SK-N-DZ (cell line): ENCODE measurements at regions not wholly inside any gene's neighbourhood (a gene's known extent, or its start where the extent isn't known, plus 50 kb on each side); places are given as distances from the start of the nearest gene placed in this dataset.

ENCODE experiments used
- DNase-seq: peaks from one replicate; pipeline ENCODE4 v3.0.0-alpha.2; 2015; ENCODE audit warnings: low spot score

DNA sequence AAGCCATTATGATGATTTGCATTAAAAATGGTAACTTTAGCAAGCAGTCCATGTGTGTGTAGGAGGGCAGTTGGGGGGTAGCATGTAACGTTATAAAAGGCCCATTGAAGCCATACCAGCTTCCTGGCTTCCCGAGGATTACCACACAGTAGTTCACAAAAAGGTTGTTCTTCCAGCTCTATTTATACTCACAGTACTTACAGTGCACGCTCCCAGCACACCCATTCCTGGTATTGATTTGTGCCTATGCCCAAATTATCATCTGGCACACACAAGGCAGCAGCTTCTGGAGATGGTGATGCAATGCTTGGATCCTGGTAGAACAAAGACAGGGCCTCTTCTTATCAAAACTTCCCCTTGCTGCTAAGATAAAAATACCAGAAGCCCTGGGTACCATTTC lies 436.8 kb downstream of the HAO1 start:
- no peak for DNase-seq

DNA sequence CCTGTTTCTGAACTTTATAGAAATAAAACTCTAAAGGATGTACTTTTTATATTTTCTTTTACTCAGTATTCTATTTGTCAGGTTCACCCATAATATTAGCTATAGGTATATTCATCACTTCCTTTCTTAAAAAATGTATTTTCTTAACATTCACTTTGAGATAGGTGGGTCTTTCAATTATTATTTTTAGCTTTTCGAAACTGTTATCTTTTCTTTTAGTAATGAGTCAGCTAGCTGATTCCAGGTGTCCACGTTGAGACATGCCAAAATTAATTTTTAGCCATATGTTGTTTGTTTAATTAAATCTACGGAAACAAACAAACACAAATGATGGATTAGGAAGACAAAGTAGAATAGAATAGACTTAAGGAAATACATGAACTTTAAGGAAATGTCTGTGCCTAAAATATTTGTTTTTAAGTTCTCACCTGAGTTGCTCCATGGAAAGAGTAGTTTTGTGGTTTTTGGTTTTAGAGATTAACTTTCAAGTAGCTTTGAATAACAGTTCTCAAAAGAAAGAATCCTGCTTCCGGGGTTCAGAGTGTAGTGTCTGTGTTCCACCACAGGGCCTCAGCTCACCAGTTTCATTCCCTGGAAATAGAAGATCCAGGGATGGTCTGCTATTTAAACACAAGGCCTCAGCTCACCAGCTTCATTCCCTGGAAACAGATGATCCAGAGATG lies 435.0 kb downstream of the HAO1 start:
- DNase-seq: no peak

DNA sequence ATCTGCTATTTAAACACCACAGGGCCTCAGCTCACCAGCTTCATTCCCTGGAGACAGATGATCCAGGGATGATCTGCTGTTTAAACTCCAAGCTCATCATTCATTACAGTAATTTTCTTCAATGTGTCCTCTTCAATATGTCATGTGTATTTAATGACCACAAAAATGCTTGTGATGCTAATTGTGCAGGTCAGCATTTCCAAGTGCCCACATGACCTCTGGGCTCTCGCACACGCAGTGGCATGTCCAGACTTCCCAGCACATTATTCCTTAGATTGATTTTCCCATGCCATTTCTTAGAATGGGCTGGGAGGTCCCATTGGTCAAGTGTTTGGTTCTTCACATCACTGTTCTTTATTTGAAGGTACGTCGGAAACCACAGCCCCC lies 434.4 kb downstream of the HAO1 start:
- DNase-seq: no peak

DNA sequence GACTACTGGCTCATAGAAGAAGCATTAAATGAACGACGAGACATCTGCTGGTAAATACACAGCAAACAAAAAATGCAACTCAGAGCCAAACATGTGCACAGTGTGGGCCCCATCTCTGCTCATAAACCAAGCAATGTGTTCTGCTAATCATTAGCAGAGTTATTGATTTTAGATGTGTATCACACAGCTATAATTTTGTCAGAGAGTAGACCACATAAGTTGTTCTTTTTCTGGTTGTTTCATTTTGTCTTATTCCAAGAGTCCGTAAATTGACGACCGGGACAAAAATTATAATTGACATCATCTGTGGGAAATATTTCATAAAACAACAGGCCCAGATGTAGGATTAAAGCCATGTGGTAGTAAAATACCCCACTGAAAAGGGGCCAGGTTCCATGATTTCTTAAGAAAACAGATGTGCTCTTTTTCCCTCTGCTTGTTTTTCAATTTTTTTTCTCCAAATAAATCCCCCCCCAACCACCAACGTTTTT lies 423.6 kb downstream of the HAO1 start:
- no peak for DNase-seq

DNA sequence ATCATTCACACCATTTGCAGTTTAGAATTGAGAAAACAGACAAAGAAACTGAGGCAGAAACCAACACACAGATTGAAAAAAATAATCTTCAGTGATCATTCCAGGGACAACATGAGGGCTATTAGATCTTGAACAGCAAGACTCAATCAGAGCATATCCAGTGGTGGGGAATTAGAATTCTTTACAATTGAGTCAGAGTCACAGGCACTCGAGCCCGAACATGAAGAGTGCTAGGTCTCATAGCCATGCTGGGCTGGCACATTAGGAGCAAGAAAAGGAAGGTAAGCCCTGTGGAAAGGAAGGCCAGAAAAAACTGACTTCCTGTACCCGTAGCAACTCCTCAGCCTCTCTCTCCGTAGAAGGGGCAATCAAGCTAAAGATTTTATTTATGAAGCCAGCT lies 419.9 kb downstream of the HAO1 start:
- DNase-seq: no peak

DNA sequence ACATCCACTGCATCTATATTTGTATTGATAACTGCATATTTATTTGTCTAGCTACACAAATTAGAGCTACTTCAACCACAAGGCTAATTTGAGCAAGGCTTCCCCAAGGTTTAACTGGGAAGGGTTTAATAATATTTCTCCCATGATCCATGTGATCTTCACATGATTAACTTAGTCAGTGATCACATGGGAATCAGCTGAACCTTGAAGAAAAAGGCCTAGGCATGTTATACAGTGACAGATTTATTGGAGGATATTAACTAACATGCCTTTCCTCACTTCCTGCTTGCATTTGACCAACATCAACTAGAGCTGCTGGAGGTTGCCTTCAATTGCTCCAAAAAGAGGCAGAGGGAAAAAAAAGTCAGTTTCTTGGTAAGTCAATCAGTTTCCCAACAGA lies 417.0 kb downstream of the HAO1 start:
- DNase-seq: no peak

DNA sequence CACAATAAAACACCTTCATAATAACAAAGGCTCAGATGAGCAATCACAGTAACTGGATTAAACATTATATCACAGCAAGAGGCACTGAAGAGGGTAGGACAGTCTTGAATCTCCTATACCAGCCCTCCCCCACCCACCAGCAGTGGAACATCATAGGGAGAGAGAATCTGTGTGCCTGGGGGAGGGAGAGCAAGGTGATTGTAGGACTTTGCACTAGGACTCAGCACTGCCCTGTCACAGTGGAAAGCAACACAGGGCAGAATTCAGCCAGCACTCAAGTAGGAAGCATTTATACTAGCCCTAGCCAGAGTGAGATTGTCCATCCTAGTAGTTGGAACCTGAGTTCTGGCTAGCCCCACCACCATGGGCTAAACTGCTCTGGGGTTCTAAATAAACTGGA lies 400.2 kb downstream of the HAO1 start:
- DNase-seq: no peak

DNA sequence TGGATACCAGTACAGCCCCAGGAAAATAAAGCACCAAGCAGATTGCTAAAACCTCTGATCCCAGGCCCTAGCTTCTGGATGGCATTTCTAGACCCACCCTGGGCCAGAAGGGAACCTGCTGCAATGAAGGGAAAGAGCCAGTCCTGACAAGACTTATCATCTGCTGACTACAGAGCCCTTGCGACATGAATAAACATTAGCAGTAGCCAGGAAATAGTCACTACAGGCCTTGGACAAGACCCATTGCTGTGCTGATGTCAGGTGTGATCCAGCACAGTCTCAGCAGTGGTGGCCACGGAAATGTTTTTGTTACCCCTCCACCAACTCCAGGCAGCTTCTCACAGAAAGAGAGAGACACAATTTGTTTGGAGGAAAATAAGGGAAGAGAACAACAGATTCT lies 399.3 kb downstream of the HAO1 start:
- no peak for DNase-seq

DNA sequence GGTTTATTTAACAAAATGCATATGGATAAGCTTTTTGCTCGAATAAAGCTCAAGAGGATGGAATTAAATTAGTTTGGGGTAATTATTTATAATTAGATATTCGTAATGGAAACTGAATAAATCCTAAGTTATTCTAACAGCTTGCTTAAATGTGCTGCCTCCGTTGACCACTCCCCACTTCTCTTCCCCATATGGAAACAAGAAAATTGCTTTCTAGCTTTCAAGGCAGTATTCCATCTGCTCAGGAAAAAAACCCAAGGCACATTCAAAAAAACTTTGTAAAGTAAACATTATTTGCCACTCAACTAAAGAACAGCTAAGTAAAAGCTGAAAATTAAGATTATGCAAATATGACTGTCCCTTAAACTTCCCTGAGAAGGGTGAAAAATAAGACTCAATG lies 369.2 kb downstream of the HAO1 start:
- no peak for DNase-seq

DNA sequence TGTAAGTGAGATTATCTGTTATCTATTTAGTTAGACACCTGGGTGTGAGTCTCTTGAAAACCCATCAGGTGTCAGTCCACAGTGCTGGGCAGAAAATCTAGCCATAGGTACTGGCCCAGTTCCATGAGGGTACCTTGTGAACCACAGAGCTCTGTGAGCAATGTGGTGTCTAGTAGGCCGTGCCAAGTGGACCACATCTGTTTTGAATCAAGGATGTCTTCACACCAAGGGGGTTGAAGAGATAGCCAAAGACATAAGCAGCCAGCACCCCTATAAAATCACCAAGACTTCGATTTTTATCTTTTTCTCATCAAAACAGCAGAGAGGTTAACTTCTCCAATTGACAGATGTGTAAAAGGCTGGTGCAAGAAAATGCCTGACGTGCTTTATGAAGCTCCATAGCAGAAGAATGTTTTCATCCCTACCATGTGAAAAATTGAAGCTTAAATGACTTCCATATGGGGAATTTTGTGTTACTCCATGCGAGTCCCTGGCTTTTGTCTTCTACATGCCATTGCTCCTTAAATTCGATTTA lies 368.7 kb downstream of the HAO1 start:
- no peak for DNase-seq

DNA sequence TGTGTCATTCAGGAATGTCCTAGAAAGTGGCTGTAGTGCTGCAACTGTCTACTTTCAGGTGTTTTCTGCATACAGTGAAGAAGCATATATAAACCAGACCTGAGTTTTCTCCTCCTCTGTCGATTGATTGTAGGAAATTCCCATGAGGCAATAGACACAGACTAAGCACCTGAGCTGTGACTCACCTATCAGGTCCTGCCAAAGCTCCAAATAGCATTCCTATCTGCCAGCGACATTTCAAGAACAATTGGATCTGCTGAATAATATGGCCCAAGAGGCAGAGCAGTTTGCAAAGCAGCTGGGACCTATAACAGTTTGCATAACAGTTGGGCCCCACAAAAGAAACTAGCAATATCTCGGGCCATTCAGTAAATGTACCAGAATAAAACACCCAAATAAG lies 360.4 kb downstream of the HAO1 start:
- DNase-seq: no peak

DNA sequence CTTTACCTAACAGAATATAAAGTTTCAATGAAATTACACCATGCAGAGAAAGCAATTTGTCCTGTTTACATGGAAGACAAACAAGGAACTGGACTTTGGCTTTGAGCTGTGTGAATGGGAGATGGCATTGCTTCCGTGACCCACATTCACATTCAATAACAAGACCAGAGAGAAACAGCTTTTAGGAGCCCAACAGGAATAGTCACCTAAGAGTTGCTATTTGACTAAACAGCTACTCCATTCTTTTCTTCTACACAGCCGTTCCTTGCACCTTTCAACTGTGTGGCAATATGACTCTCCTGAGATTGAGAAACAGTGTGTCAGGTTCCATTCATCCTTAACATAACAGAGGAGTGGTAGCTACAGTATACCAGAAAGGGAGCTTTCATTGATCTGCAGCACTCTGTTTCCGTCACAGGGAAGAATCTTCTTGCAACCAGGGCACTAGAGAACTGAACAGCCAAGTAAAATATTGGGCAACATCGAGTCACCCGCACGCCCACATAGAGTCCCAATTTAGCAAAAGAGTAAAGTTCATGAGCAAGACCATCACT lies 355.1 kb downstream of the HAO1 start:
- DNase-seq: no peak

DNA sequence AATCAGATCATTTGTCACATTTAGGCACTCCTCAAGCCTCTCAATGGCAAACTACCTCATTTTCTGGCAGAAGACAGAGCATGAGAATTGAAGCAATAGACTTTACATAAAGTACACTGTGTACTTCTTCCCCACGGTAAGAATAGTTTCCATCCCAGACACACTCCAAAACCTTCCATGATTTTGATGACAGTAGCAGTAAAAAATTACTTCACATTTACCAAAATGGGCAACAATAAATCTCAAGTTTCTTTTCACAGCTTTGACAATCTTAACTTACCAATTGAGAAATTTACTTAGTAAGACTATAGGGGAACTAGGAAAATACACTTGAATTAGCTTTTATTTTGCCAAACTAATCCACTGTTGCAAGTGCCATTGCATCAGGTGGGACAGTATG lies 353.8 kb downstream of the HAO1 start:
- DNase-seq: no peak

DNA sequence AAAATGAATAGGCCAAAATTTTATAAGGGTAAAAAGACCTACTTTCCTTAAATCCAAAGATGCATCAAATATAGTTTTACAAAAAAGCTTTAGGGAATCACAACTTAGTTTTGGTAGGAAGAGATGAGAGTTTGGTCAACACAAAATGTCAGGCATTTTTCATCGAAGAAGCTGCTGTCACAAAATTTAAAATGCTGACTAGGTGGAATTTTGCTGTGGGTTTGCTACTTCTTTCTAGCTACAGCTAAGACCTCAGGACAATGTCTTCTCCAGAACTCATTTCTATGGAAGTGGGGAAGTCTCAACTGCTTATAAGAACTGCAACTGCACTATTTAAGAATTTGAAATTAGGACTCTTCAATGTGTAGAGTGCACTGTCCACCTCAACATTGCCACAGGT lies 351.1 kb downstream of the HAO1 start:
- no peak for DNase-seq

DNA sequence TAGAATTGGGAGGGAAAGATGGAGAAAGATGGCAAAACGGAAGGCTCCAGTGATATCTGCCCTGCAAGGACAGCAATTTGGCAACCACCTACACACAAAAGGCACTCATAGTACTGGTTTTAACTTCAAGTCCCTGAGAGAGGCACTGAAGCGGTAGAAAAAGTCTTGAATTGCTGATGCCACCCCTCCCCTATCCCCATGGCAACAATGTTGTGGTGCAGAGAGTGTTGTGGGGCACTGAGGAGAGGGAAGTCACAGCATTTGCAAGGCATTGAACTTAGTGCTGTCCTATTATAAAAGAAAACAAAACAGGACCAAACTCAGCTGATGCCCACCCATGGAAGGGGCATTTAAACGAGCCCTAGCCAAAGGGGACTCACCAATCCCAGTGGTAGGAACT lies 343.7 kb downstream of the HAO1 start:
- no peak for DNase-seq

DNA sequence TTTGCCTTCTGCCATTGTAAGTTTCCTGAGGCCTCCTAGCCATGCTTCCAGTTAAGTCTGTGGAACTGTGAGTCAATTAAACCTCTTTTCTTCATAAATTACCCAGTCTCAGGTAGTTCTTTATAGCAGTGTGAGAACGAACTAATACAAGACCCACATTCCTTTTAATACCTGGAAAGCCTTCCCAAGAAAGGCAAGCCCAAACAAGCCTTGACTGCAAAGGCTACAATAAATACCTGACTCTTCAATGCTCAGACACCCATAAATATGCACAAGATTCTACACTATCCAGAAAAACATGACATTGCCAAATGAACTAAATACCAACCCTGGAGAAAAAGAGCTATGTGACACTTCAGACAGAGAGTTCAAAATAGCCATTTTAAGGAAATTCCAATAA lies 338.8 kb downstream of the HAO1 start:
- no peak for DNase-seq

DNA sequence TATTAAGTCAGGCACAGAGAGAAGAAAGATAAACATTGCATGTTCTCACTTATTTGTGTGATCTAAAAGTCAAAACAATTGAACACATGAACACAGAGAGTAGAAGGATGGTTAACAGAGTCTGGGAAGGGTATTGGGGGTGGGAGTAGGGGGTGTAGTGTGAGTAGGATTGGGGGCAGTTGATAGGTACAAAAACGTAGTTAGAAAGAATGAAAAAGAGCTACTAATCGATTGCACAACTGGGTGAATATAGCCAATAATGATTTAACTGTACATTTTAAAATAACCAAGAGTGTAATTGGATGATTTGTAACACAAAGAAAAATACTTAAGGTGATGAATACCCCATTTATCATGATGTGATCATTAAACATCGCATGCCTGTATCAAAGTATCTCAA lies 333.3 kb downstream of the HAO1 start:
- DNase-seq: no peak

DNA sequence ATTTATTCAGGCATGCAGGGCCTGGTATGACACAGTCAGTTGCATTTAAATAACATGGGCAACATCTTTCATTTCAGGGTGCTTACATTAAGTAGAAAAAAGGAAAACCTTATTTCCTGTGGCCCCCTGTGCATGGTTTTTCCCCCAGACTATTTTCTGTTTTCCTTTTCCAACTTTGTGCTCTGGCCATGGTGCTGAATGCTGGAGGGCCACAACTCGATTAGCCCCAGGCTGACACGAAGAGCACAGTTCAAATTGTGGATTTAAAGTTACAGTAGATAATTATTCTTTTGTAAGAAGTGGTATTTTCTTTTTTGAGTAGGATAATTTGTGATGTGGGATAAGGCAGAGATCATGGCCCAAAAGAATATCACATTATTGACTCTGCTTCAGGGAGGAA lies 332.0 kb downstream of the HAO1 start:
- no peak for DNase-seq

DNA sequence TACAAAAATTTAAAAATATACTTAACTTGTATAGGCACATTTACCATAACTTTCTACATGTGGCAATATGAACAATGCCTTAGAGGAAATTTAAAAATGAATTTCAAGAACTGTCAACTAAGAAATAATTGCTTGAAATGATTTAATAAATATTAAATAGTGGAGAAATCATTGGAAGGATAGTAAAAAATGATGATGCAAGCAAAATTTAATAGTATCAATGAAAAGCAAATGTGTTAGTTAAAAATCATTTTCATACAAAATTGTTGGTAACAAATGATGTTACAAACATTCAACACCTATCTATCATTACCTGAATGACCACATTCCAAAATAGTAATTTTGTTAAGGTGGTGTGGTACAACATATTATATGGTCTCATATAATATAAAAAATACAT lies 331.0 kb downstream of the HAO1 start:
- no peak for DNase-seq

DNA sequence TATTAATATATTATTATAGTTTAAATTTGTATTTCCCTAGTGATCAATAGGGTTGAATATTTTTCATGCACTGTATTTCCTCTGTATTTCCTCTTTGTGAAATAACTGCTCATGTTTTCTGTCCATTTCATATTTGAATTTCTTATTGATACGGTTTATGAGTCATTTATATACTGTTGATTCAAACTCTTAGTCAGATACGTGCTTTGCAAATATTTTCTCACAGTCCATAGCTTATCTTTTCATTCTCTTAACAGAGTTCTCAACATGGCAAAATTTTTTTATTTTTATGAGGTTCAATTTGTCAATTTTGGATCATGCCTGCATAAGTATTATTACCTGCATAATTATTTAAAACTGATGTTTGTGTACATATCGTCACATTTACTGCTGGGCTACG lies 329.6 kb downstream of the HAO1 start:
- no peak for DNase-seq

DNA sequence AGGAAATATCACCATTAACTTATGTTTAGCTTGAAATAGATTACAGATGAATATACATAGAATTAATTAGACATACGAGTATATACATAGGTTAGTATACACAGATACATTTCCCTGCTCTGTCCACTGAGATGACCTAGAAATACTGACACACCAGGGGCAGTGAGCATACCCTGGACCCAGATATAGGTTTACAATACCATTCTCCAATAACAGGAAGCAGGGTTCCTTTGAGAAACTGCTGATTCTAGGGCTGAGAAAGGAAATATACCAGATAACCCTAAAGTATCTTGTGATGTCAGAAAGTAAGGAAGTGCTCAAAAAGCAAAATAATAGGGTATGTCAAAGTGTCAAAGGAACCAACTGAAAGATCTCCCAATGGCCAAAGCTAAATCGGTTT lies 322.5 kb downstream of the HAO1 start:
- no peak for DNase-seq

DNA sequence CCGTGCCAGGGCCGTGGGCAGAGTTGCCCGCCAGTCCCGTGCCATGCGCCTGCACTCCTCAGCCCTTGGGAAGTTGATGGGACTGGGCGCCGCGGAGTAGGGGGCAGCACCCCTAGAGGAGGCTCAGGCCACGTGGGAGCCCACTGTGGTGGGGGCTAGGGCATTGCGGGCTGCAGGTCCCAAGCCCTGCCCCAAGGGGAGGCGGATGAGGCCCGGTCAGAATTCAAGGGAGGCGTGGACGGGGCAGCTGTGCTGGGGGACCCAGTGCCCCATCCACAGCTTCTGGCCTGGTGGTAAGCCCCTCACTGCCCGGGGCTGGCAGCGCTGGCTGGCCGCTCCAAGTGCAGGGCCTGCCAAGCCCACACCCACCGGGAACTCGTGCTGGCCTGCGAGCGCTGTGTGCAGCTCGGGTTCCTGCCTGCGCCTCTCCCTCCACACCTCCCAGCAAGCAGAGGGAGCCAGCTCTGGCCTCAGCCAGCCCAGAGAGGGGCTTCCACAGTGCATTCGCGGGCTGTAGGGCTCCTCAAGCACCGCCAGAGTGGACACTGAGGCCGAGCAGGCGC lies 317.8 kb downstream of the HAO1 start:
- DNase-seq: no peak

DNA sequence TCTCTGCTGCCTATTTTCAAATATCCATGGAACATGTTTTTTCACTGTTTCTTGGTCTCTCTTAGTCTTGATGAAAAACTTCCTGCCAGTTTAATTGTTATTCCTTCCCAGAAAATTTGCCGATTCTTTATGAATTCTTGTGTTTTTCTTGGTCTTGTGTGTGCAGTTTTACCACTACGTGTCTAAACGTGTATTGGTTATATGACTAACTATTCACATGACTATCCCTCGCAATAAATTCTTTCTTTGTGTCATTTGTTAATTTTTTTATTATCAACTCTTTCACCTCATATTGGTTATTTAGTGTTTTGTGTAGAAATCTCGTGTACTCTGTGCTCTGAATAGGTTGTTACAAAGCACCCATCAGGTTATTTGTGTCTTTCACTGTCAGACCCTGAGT lies 315.4 kb downstream of the HAO1 start:
- no peak for DNase-seq
